ENCODE measurements at regions not wholly inside any gene's neighbourhood (a gene's known extent, or its start where the extent isn't known, plus 50 kb on each side); places are given as distances from the start of the nearest gene placed in this dataset.

GRCh38 chr16:7871371-7871770, 538.7 kb downstream of the RBFOX1 start:
- Histone ChIP-seq H3K4me3 (ENCODE audit: control insufficient read depth in 2 of 3, extremely low read depth in 1 of 3, insufficient read depth in 2 of 3, low read depth in 1 of 3, low read length in 3 of 3) (no peak overlapping the region), H3K27ac (ENCODE audit: control insufficient read depth, insufficient read depth, low read length) (no peak overlapping the region), H3K36me3 (ENCODE audit: control insufficient read depth in 2 of 2, extremely low read depth in 1 of 2, insufficient read depth in 2 of 2, low read length in 2 of 2) (no peaks in the 10 kb centered on the region), H3K4me2 (ENCODE audit: control insufficient read depth, extremely low read depth, insufficient read depth, low read depth, low read length) (no peak overlapping the region), H4K20me1 (ENCODE audit: control insufficient read depth, extremely low read depth, insufficient read depth, low read length) (no peaks in the 10 kb centered on the region), H3K9ac (ENCODE audit: control insufficient read depth, extremely low read depth, insufficient read depth, low read length) (no peak overlapping the region), H3K79me2 (ENCODE audit: control insufficient read depth, insufficient read depth, low read length) (no peaks in the 10 kb centered on the region), H3K4me1 (ENCODE audit: control insufficient read depth, extremely low read depth, insufficient read depth, low read length) (no peaks in the 10 kb centered on the region), H3K9me1 (ENCODE audit: control insufficient read depth, extremely low read depth, insufficient read depth, low read length) (no peaks in the 10 kb centered on the region), H2AFZ (ENCODE audit: control insufficient read depth, low read length) (no peak overlapping the region), H3K27me3 (ENCODE audit: control insufficient read depth, extremely low read depth, insufficient read depth, low read length) (no peaks in the 10 kb centered on the region), H3K9me3 (ENCODE audit: control insufficient read depth, low read depth, low read length) (peaks cover 4% of the 10 kb centered on the region)
- FAIRE-seq (no peak), DNase-seq (ENCODE audit: low read depth, low spot score) (no peak)
- TF ChIP-seq EZH2 (IDR thresholded peaks at IDR 0.05; ENCODE audit: low read length) (no peak), CTCF (optimal IDR thresholded peaks at IDR 0.05 in 1 of 3, IDR thresholded peaks at IDR 0.05 in 1 of 3, conservative IDR thresholded peaks at IDR 0.05 in 1 of 3; ENCODE audit: extremely low read depth in 1 of 3, insufficient read depth in 2 of 3, low read length in 3 of 3) (no peak)
- dilution Hi-C loops (cut with MboI; ENCODE audit: extremely low pct_ligation_motif_present, low sequenced_read_pairs): no loop called here

GRCh38 chr16:7867831-7868230, 535.2 kb downstream of the RBFOX1 start:
- FAIRE-seq: no peak
- TF ChIP-seq EZH2 (IDR thresholded peaks at IDR 0.05; ENCODE audit: low read length) (no peak), CTCF (optimal IDR thresholded peaks at IDR 0.05 in 1 of 3, IDR thresholded peaks at IDR 0.05 in 1 of 3, conservative IDR thresholded peaks at IDR 0.05 in 1 of 3; ENCODE audit: extremely low read depth in 1 of 3, insufficient read depth in 2 of 3, low read length in 3 of 3) (no peak)

More at GRCh38 chr16:7867831-7868230, 535.2 kb downstream of the RBFOX1 start:
- H3K27me3 ChIP-seq (ENCODE audit: control insufficient read depth, extremely low read depth, insufficient read depth, low read length): no peaks in the 10 kb centered on the region
- no peak for DNase-seq (ENCODE audit: low read depth, low spot score)
- no peaks in the 10 kb centered on the region for H3K9me1 ChIP-seq (ENCODE audit: control insufficient read depth, extremely low read depth, insufficient read depth, low read length)
- no peaks in the 10 kb centered on the region for H3K4me1 ChIP-seq (ENCODE audit: control insufficient read depth, extremely low read depth, insufficient read depth, low read length)
- H4K20me1 ChIP-seq (ENCODE audit: control insufficient read depth, extremely low read depth, insufficient read depth, low read length): no peaks in the 10 kb centered on the region
- no peak overlapping the region for H3K27ac ChIP-seq (ENCODE audit: control insufficient read depth, insufficient read depth, low read length)
- H3K9ac ChIP-seq (ENCODE audit: control insufficient read depth, extremely low read depth, insufficient read depth, low read length): no peak overlapping the region
- H3K79me2 ChIP-seq (ENCODE audit: control insufficient read depth, insufficient read depth, low read length): no peaks in the 10 kb centered on the region
- dilution Hi-C loops (cut with MboI; ENCODE audit: extremely low pct_ligation_motif_present, low sequenced_read_pairs): no loop called here
- H3K9me3 ChIP-seq (ENCODE audit: control insufficient read depth, low read depth, low read length): peaks cover 2% of the 10 kb centered on the region
- no peak overlapping the region for H2AFZ ChIP-seq (ENCODE audit: control insufficient read depth, low read length)
- H3K4me2 ChIP-seq (ENCODE audit: control insufficient read depth, extremely low read depth, insufficient read depth, low read depth, low read length): no peak overlapping the region
- no peak overlapping the region for H3K4me3 ChIP-seq (ENCODE audit: control insufficient read depth in 2 of 3, extremely low read depth in 1 of 3, insufficient read depth in 2 of 3, low read depth in 1 of 3, low read length in 3 of 3)
- H3K36me3 ChIP-seq (ENCODE audit: control insufficient read depth in 2 of 2, extremely low read depth in 1 of 2, insufficient read depth in 2 of 2, low read length in 2 of 2): no peaks in the 10 kb centered on the region
